Stomach (tissue), 8 donors: ENCODE measurements at regions not wholly inside any gene's neighbourhood (a gene's known extent, or its start where the extent isn't known, plus 50 kb on each side); places are given as distances from the start of the nearest gene placed in this dataset.
"Not testable (repeated sequence)": the region's sequence is repeated elsewhere in the genome, so short reads cannot be mapped to it uniquely, and the experiment has no call there.

Experiments used
- DNase-seq, 2 donors: peaks; one replicate each; pipeline versions ENCODE4 v3.0.0 to v3.0.0-alpha.2; 2013 to 2019
- H3K27ac ChIP-seq, 5 donors: fragments of 200-600 bp in 4 of 5; sonication (generic) in 4 of 5; one replicate each; pipeline ENCODE4 v1.5.1; 2013 to 2019; ENCODE audit warnings: mild to moderate bottlenecking in 1 of 5, moderate library complexity in 1 of 5
- H3K27me3 ChIP-seq, 3 donors: fragments of 200-600 bp; sonication (generic); one replicate each; pipeline ENCODE4 v1.5.1; 2017 to 2019; ENCODE audit warnings: mixed run types in 1 of 3
- H3K36me3 ChIP-seq, 4 donors: fragments of 200-600 bp; sonication (generic); 1 replicate in 3 of 4; 2 replicates in 1 of 4; pipeline ENCODE4 v1.5.1; 2016 to 2019
- H3K4me1 ChIP-seq, 4 donors: fragments of 200-600 bp; sonication (generic); one replicate each; pipeline ENCODE4 v1.5.1; 2016 to 2019
- H3K4me3 ChIP-seq, 4 donors: fragments of 200-600 bp; sonication (generic) in 3 of 4; one replicate each; pipeline ENCODE4 v1.5.1; 2016 to 2019; ENCODE audit warnings: mild to moderate bottlenecking in 1 of 4
- H3K9me3 ChIP-seq, 4 donors: fragments of 200-600 bp; sonication (generic); one replicate each; pipeline ENCODE4 v1.5.1; 2016 to 2019
- CTCF ChIP-seq, 7 experiments: fragments of 450-650 bp in 4 of 7; fragments of 200-600 bp in 3 of 7; sonication (generic) in 3 of 7; IDR thresholded peaks; one replicate each; pipeline ENCODE4 v1.5.1; 2016 to 2019; ENCODE audit warnings: antibody characterized with exemption in 7 of 7, control low read depth in 2 of 7, mild to moderate bottlenecking in 1 of 7
- EP300 ChIP-seq: sonication (generic); formaldehyde crosslinking; IDR thresholded peaks from one replicate; pipeline ENCODE4 v1.6.1; 2017; ENCODE audit warnings: antibody characterized with exemption
- POLR2A ChIP-seq, 4 donors: fragments of 450-650 bp; IDR thresholded peaks; one replicate each; pipeline ENCODE4 v1.6.1; 2016; ENCODE audit warnings: antibody characterized with exemption in 4 of 4, control low read depth in 2 of 4, mild to moderate bottlenecking in 1 of 4, moderate library complexity in 1 of 4
- POLR2AphosphoS5 ChIP-seq, 3 donors: sonication (generic); formaldehyde crosslinking; IDR thresholded peaks; one replicate each; pipeline ENCODE4 v1.6.1; 2016; ENCODE audit warnings: antibody characterized with exemption in 3 of 3
- WGBS, 5 donors: extraction: QIAGEN DNeasy Blood & Tissue Kit in 3 of 5; methylation state at CpG; one replicate each; pipeline versions ENCODE4 v1.1.5 to v1.1.7; 2013 to 2018; 5-methylcytosine and 5-hydroxymethylcytosine counted together
- intact Hi-C: fragments of 100-400 bp; cut with DNase I; formaldehyde crosslinking; loops from one replicate; pipeline ENCODE4 v1.15.1; 2023; ENCODE audit warnings: low total_unique reads
- donor health status: healthy with polysubstance abuse.
- donor health status: Bipolar disorder and iron deficiency.
- donor health status: healthy.

GRCh38 chr11:86737230-86737629 is 63.1 kb upstream of the PRSS23 start:
- H3K4me3 ChIP-seq = no peak overlapping the region
- no peak for TF ChIP-seq POLR2AphosphoS5 (IDR thresholded peaks at IDR 0.05)
- no peak for TF ChIP-seq EP300
- TF ChIP-seq CTCF (IDR thresholded peaks at IDR 0.05) = no peak
- TF ChIP-seq POLR2A (IDR thresholded peaks at IDR 0.05) = no peak
- peaks cover 9 to 55% (median 29%) of the 10 kb centered on the region in 4 donors for H3K4me1 ChIP-seq
- DNase-seq = no peak
- no peaks in the 10 kb centered on the region for H3K36me3 ChIP-seq
- no peaks in the 10 kb centered on the region for H3K27me3 ChIP-seq
- H3K27ac ChIP-seq = peak overlapping the region in 3 of 5 donors; percentile 31 to 88 (median 56)
- intact Hi-C loops = no loop called here
- H3K9me3 ChIP-seq = no peaks in the 10 kb centered on the region

- 75 to 92% (median 79%) methylated on average over 9 of the region's 9 CpGs for WGBS, 5 donors
- no peak for DNase-seq
- no peaks in the 10 kb centered on the region for H3K36me3 ChIP-seq
- H3K27me3 ChIP-seq = no peaks in the 10 kb centered on the region
- intact Hi-C loops = no loop called here
- H3K27ac ChIP-seq = peak overlapping the region in 2 of 5 donors; percentile 31 to 56
- H3K4me3 ChIP-seq = no peak overlapping the region
- peaks cover 9 to 48% (median 23%) of the 10 kb centered on the region in 4 donors for H3K4me1 ChIP-seq
- H3K9me3 ChIP-seq = no peaks in the 10 kb centered on the region
- TF ChIP-seq POLR2A (IDR thresholded peaks at IDR 0.05) (no peak), EP300 (no peak)
Measured at GRCh38 chr11:86736291-86737143, 63.8 kb upstream of the PRSS23 start.

- H3K4me1 ChIP-seq = peaks cover under 1 to 39% (median 14%) of the 10 kb centered on the region in 4 donors
Measured at GRCh38 chr11:86735451-86736290, 63.3 kb upstream of the ME3 start.

GRCh38 chr11:86732739-86733138 is 60.3 kb upstream of the ME3 start:
- intact Hi-C loops, H3K9me3 ChIP-seq: not testable (repeated sequence)

More at GRCh38 chr11:86735451-86736290, 63.3 kb upstream of the ME3 start:
- no peak for DNase-seq
- intact Hi-C loops = no loop called here
- H3K9me3 ChIP-seq = no peaks in the 10 kb centered on the region
- no peak for TF ChIP-seq CTCF (IDR thresholded peaks at IDR 0.05)
- no peak for TF ChIP-seq POLR2AphosphoS5 (IDR thresholded peaks at IDR 0.05)
- no peak for TF ChIP-seq EP300
- no peak for TF ChIP-seq POLR2A (IDR thresholded peaks at IDR 0.05)
- no peak overlapping the region for H3K27ac ChIP-seq
- H3K4me3 ChIP-seq = no peak overlapping the region
- H3K27me3 ChIP-seq = no peaks in the 10 kb centered on the region
- no peaks in the 10 kb centered on the region for H3K36me3 ChIP-seq
- 59 to 85% (median 65%) methylated on average over 3 of the region's 3 CpGs for WGBS, 5 donors

GRCh38 chr11:86732286-86732685 is 59.9 kb upstream of the ME3 start:
- H3K4me3 ChIP-seq, DNase-seq, H3K9me3 ChIP-seq, H3K4me1 ChIP-seq, H3K27ac ChIP-seq, H3K27me3 ChIP-seq, H3K36me3 ChIP-seq, intact Hi-C loops: not testable (repeated sequence)
- WGBS, 5 donors = 93 to 97% (median 95%) methylated on average over 4 to 22 of the region's 27 CpGs; no CpG with 5 or more reads in 1 of the 5 donors

More at GRCh38 chr11:86732739-86733138, 60.3 kb upstream of the ME3 start:
- DNase-seq, H3K27me3 ChIP-seq, H3K27ac ChIP-seq, H3K36me3 ChIP-seq, H3K4me3 ChIP-seq: not testable (repeated sequence)
- peaks cover 0 to 14% (median 5%) of the 10 kb centered on the region in 4 donors for H3K4me1 ChIP-seq
- WGBS, 5 donors = no CpG with 5 or more reads among the region's 1 CpG

GRCh38 chr11:86729576-86729975 is 57.2 kb upstream of the ME3 start:
- H3K4me1 ChIP-seq, H3K36me3 ChIP-seq, intact Hi-C loops, H3K27me3 ChIP-seq, DNase-seq, H3K9me3 ChIP-seq, H3K4me3 ChIP-seq, H3K27ac ChIP-seq: not testable (repeated sequence)
- WGBS, 5 donors = 80 to 98% (median 95%) methylated on average over 1 of the region's 1 CpG
